SK-N-SH treated with all-trans-retinoic acid at 6 μM for 48 hours (cell line): ENCODE measurements at regions not wholly inside any gene's neighbourhood (a gene's known extent, or its start where the extent isn't known, plus 50 kb on each side); places are given as distances from the start of the nearest gene placed in this dataset.

Source experiments
- CREB5 ChIP-seq: fragments of 250-450 bp; sonication (Bioruptor Pico); IDR thresholded peaks from 2 replicates; pipeline ENCODE4 v1.5.1; 2020; ENCODE audit warnings: low read depth, mild to moderate bottlenecking, moderate library complexity
- OSR1 ChIP-seq: fragments of 250-450 bp; sonication (Bioruptor Pico); IDR thresholded peaks from 2 replicates; pipeline ENCODE4 v1.8.0; 2022; ENCODE audit warnings: moderate library complexity, mild to moderate bottlenecking, inconsistent platforms
- PATZ1 ChIP-seq: fragments of 250-450 bp; sonication (Bioruptor Pico); IDR thresholded peaks from 2 replicates; pipeline ENCODE4 v1.8.0; 2020; ENCODE audit warnings: mild to moderate bottlenecking, moderate library complexity, borderline replicate concordance
- RARB ChIP-seq: fragments of 250-450 bp; sonication (Bioruptor Pico); IDR thresholded peaks from 2 replicates; pipeline ENCODE4 v1.8.0; 2021; ENCODE audit warnings: mild to moderate bottlenecking, moderate library complexity
- ZNF565 ChIP-seq: fragments of 450-650 bp; formaldehyde crosslinking; conservative IDR thresholded peaks from 2 replicates; pipeline ENCODE4 v1.5.0; 2020; ENCODE audit warnings: low read depth, mild to moderate bottlenecking, moderate library complexity

GRCh38 chr20:17084909-17085308, 141.9 kb upstream of the PCSK2 start:
- TF ChIP-seq CREB5: no peak
- no peak for TF ChIP-seq RARB (CRISPR knock-in tag)
- no peak for TF ChIP-seq PATZ1 (CRISPR knock-in tag)
- TF ChIP-seq ZNF565 (CRISPR knock-in tag): no peak
- no peak for TF ChIP-seq OSR1 (CRISPR knock-in tag)
